HG03378 (cell line): ENCODE measurements at regions not wholly inside any gene's neighbourhood (a gene's known extent, or its start where the extent isn't known, plus 50 kb on each side); places are given as distances from the start of the nearest gene placed in this dataset.
"Not testable (repeated sequence)": the region's sequence is repeated elsewhere in the genome, so short reads cannot be mapped to it uniquely, and the experiment has no call there.

Experiments
- ATAC-seq: cut with Tn5 transposase; IDR thresholded peaks from one replicate; pipeline ENCODE4 v1.9.1; 2021; ENCODE audit warnings: mild to moderate bottlenecking, moderate library complexity; ENCODE audit not compliant: unreplicated experiment

DNA sequence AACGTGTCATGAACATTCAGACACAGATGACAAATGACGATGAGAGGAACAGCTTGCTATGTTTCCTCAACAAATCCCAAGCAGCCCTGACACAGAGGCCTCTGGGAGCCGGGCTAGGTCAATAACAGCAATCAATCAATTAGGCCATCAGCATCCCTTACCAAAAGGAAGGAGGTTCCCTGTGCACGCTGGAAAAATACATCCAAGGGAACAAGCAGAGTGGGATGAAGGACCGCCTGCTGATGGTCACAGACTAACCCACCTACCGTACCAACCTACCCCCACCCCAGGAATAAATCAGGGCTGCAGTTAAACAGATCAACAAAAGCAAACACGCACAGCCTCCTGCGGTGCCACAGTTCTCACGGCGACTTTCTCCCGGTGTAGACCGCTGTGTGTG, 265.1 kb upstream of the SFSWAP start:
- no peak for ATAC-seq

DNA sequence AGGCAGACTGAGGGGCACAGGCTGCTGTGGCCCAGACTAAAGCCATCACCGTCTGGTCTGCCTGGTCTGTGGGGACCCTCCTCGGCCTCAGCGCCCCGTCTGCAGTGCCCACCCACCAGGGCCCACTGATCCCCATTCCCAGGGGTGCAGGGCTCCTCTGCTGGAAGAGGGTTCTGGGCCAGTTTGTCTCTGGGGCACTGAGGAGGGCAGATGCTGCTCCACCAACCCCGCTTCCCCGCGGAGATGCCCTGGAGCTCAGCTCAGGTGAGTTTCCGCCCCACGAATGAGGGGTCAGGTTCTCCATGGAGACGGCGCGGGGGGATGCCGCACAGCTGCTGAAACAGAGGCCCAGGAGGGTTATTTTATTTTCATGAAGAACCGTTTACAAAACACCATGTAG, 263.3 kb upstream of the SFSWAP start:
- ATAC-seq = not testable (repeated sequence)

DNA sequence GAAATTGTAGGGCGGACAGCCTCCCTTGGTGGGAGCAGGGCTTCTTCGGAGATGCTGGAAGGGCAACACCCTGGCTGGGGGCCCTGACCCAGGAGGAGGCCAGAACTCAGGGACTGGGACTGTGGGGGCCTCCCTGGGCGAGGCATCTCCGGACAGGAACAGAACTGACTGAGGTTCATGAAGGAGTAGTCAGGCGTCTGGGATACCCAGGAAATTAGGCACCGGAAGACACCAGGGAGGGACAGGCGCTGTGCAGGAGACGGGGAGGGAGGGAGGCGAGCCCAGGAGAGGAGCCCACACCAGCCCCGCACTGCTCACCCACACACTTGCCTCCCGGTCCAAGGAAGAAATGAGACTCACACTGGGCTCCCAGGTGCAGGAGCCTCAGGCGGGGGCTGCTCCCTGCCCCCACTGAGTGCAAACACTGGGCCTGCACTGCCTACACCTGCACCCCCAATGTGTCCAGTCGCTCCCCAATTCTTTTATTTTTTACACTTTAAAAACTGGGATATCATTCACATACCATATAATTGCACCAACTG, 262.6 kb upstream of the SFSWAP start:
- ATAC-seq = no peak

DNA sequence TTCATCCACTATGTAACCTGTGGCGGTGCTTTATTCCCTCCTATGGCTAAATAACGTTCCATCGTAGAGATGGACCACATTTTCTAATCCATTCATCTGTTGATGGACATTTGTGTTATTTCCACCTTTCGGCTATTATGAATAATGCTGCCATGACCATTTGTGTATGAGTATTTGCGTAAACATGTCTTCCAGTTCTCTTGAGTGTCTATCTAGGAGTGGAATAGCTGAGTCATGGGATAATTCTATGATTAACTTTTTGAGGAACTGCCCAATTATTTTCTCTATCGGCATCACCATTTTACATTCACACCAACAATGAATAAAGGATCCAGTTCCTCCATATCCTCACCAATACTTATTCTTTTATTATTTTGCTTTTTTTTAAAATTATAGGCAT, 261.9 kb upstream of the SFSWAP start:
- no peak for ATAC-seq

DNA sequence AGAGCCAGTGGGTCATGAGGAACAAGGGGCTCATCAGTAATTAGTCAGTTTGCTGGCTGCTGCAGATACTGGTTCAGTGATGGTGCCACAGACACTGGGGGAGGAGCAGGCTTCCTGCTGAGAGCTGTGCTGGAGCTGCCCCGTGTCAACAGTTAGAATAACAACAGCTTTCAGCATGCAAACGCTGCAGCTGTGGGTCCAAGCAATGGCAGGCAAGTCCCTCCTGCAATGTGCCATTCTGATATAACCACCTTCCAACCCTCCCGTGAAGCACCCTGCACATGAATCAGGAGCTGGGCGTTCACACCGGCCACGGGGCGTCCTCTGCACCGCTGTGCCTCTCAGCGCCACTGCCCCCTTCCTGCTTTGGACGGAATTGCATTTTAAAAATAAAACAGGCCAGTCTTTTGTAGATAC, 258.4 kb upstream of the SFSWAP start:
- ATAC-seq = no peak

DNA sequence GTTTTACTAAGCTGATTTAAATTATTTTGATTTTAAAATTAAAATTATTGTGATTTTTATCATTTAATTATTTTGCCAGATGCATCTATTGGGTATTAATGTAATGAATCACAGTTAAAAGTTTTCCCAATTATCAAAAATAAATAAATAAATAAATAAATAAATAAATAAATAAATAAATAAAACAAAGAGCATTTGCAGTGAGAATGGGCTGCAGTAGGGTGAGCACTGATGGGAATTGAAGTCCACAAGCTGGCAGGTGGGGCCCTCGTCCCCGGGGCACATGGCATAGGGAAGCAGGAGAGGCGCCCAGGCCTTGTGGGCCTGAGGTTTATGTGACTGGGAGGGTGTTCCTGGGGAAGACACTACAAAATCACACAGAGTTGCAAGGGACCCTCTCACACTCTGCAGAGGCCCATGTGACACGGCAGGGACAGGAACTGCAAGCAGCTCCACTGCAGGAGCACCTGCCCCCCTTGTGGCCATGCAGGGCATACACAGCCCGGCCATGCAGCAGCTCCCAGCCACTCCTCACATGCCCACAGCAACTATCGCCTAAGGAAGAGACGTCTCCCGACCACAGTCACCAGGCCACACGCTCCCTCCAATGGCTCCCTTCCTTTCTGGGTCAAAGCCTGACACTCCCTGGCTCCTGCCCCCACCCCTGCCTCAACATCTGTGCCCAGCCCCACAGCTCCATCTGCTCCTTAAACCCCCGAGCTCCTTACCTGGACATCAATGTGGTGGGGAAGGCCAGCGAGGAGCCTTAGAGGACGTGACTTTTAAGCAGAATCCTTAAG, 256.3 kb upstream of the SFSWAP start:
- peak; percentile 78 for ATAC-seq

DNA sequence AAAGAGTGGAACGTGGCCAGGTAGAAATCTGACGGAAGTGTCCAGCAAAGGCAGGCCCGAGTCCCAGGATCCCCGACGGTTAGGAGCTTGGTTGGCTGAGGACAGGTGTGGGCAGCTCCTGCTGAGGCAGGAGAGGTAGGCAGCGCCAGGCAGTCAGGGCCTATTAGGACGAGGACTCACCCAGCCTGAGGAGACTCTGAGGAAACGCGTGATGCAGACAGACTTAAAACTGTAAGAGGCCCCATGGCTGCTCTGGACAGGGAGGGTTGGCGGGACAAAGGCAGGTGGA, 255.7 kb upstream of the SFSWAP start:
- ATAC-seq = no peak

DNA sequence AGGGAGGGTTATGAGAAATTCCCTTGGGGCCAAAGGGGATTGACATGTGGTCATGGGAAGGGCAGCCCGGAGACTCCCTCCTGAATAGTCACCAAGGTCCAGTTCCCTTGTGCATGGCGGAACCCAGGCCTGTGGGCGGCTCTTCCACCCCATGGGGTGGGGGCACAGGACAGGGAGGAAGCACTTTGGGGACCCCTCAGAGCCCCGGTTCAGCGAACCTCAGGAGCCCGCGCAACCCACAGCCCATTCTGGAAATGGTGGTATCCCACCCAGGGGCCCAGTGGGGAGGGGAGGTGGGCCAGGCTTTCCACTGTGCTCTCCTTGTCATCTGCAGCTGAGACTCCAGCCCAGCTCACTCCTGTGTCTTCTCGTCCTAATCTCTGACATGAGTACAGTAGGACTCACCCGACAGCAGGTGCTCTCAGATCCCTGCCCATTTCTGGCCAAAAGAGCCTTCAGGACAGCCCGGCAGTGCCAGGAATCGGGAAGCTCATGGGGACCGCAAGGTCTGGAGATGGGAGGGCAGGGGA, 255.2 kb upstream of the SFSWAP start:
- ATAC-seq = no peak

DNA sequence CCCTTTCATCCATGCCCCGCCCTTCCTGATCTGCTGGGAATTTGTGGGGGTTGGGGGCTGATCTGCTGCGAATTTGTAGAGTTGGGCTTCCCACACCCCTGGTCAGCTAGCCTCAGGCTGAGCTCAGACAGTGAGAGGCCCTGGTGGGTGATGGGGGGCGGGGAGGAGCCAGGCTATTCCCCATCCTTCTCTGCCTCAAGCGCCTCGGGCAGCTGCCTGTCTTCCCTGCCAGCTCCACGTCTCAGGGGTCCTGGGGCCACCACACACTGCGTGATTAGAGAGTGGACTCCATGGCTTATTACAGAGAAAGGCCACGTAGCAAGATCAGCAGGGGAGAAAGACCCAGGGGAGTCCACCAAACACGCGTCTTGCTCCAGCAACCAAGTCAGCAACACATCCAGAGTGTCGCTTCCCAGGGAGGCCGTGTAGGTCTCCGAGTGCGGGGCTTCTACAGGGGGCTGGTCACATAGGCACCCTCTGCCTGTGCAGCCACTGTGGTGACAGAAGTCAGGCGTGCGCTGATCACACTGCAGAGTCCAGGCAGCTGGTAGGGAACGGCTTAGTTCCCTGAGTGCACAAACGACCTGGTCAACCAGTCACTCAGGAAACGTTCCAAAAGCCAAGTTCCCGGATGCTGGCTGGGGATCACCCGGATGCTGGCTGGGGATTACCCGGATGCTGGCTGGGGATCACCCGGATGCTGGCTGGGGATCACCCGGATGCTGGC, 254.4 kb upstream of the SFSWAP start:
- no peak for ATAC-seq

DNA sequence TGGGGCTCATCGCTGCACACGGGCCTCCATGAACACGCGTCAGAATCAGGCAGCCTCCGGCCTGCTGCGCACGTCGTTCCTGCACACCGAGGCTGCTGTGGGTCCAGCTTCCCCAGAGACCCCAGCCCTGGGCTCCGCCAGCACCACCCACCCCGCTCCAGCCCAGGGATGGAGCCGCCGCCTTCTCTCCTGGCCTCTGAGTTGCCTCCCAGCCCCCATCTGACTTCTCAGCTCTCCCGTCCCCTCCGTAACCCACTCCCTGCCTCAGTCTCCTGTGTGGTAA, 253.9 kb upstream of the SFSWAP start:
- ATAC-seq = no peak

DNA sequence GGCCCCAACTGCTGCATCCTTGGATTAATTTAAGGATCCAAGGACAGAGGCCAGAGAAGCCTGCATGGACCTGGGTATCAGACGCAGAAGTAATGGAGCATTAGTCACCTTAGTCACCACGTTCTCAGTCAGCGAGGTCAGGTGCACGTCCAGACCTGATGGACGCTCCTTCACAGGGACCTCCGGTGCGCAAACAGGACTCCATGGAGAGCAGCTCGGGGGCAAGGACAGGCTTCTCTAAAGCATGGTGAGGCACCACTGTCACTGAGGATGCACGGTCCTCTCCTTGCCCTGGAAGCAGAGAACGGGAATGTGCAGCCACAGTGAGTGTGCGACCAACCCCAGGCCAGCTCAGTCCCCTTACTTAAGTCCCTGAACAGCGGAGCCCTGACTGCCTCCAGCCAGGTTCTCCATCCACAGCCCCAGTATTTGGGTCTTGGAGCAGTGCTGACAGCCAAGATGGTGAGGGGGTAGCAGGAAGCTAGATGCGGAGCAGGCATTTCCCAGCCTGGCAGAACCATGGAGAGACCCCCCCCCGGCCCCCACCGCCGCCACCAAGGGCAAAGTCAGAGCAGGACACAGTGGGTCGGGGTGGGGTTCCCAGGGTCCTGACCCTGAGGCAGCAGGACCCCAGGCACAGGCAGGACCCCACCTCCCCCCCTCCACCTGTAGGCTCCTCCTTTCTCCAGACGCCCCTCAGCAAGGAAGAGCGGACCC, 253.4 kb upstream of the SFSWAP start:
- no peak for ATAC-seq

DNA sequence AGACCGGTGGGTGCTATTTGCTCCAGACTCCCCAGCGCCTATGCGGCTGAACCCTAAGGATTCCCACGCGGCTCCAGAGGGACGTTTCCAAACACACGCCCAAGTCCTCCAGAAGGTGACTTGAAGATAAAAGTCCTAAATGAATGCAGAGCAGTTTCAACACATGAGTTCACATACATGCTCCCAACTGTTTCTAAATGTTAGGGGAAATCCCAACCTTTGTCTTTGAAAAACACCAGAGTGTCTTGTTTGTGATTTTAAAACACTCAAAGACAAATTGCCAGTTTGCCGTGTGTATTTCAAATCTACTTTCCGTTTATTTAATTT, 252.9 kb upstream of the SFSWAP start:
- no peak for ATAC-seq

DNA sequence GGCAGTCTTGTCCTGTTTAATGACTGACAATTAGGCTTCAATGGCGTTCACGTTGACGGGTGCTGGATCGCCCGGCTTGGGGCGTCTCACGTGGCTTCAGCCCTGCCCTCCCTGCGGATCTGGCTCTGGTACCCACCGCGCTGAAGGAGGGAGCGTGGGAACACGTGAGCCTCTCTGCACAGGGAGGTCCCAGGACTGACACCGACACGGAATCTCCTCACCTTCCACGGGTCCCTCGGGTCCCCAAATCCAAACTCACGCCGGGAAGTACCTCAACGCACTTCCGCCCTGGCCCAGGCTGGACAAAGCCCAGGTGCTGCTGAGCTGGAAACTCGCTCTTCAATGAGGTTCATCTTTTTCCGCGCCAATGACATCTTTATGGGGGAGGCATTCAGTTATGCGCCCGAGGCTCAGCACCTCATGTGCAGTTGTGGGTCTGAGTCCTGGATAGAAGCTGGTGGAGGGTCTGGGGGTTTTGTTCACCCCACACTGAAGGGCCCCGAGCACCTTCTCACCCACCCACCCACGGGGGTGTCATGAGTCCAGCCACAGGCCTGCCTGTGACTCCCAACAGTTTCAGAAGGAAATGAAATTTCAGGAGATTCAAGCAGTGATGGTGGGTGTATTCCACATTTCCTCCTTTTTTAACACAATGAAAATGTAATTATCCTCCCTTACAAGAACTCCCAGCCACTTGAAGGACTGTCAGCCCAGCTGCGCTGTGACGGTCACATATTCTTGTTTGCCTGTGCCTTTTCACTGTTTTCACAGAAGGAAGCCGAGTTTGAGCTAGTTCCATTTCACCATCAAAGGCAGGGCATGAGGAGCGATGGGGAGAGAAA, 251.7 kb upstream of the SFSWAP start:
- ATAC-seq = no peak

DNA sequence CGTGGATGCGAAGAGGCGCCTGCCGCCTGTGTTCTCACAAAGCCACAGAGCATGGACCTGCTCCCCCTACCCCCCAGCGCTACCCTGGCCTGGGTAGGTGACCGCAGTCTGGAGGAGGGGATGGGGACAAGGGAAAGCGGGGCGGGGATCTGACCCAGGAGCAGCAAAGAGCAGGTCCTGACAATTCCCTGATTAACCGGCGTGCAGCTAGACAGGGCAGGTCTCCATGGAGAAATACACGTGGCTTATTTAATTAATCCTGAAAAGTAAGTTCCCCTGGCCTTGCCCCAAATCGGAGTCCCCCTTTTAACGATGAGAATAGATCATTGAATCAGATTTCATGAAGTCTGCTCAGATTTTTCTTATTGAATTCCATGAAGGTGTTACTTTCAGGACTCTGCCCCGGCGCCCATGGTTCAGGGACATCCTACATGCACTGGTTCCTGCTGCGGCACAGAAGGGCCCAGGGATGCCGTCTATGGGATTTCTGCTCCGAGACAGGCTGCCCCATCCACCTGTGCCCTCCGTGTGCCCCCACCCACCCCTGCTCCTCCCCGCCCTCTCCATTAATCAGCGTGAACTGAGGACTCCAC, 251.0 kb upstream of the SFSWAP start:
- no peak for ATAC-seq

DNA sequence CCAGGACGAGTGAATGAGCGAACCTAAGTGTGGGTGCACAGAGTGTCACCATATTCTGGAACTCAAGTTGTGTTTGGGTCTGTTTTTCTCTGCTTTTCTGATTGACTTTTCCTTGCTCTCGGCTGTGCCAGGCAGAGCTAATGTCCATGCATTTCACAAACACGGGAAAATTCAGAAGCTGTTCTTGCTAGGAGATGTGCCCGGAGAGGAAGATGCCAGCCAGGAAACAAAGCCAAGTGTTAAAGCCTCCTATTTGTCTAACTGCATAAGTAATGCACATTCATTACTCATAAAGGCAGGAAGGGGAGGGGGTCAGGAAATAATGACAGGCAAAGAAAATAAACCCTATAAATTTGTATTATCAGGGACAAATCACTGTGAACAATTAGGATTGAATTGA, 250.4 kb upstream of the SFSWAP start:
- ATAC-seq = no peak

DNA sequence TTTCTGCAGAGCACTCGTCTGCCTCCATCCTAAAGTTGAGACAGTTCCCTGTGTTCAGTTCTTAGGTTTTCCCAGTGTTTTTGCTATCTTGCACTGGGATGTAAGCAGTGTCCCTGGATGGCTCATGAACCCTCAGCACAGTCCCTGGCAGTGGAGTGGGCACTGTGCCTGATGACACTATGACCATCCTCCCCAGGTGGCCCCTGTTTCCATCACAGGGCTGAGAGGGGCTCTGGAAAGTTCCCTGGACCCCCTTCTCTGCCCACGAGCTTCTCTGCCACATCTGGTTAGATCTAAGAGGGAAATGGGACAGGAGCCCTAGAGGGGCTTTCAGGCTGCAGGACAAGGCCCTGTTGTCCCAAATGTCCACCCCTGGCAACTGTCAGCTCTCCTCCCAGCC, 249.8 kb upstream of the SFSWAP start:
- no peak for ATAC-seq

DNA sequence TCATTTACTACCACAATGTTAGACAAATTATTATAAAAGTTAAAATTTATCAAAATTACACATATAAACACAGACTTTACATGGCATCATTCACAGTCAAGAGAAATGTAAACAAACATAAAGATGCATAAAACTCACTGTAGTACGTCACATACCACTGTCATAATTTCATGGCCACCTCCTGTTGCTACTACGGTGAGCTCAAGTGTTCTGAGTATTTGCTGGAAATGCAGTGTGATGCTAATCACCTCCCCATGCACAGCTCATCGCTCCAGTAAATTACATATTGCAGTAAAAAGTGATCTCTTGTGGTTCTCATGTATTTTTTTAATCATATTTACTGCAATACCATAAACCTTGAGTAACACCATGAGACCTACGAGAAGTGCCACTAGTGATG, 247.7 kb upstream of the SFSWAP start:
- ATAC-seq = no peak

DNA sequence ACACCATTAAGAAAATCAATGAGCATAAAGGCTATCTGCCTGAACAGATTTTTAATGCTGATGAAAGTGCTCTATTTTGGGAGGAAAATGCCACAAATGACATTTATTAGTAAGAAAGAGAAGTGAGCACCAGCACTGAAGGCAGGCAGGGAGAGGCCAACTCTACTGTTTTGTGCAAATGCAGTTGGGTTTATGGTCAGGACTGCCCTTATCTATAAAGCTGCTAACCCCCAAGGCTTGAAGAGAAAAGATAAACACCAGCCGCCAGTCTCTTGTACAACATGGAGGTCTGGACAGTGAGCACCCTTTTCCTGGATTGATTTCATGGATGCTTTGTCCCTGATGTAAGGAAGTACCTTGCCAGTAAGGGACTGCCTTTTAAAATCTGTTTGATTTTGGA, 246.8 kb upstream of the SFSWAP start:
- no peak for ATAC-seq

DNA sequence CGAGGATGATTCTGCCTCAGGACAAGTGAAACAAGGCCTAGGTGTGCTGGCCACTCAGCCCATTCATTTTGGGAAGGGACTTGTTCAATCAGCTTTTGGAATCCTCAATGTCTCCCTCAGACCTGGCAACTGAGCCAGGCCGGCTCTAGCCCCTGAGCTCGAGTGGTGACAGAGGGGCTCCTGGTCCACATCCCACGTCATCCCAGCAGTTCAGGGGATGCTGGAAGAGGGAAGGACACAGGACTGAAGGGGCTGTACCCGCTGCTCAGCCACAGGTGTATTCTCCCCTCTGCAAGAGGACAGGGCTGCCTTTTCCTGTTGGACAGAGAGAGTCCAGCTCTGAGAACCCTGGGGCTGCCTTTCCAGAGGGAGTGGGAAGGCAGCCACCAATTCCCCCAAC, 244.6 kb upstream of the SFSWAP start:
- no peak for ATAC-seq

DNA sequence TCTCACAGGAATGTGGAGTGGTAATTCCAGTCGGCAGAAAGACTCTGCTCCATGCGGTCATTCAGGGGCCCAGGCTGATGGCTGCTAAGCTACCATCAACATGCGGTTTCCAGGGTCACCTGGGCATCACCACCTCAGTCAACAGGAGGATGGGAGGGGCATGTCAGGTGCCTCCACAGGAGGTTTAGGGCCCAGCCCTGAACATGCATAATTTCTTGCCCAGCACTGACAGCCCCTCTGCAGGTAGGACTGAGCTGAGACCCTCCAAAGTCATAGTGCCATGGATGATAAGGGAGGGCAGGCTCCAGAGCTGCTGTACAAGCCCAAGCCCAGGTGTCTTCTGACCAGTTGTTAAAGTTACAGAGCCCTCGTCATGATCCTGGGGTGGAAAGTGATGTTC, 244.0 kb upstream of the SFSWAP start:
- no peak for ATAC-seq

DNA sequence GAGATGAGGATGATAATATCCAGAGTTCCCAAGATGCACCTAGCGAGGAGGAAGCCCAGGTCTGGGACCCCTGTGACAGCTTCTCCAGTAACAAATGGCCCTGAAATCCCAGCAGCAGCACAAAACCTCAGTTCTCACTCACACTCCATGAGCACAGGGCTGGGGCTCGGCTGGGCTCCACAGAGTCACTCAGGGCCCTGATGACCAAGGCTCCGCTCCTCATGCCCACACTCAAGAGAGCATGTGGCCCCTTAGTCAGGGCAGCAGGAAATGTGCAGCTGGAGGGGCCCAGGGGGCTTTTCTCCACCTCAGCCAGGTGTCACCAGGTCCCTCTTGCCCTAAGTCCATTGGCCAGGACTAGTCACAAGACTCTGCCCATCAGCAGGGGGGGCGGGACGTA, 242.7 kb upstream of the SFSWAP start:
- ATAC-seq = no peak
